M059J (cell line): ENCODE measurements at regions not wholly inside any gene's neighbourhood (a gene's known extent, or its start where the extent isn't known, plus 50 kb on each side); places are given as distances from the start of the nearest gene placed in this dataset.

Source experiments
- DNase-seq: peaks from one replicate; pipeline ENCODE4 v3.0.0-alpha.2; 2012; ENCODE audit warnings: low read depth

- DNase-seq, result no peak
Observed at GRCh38 chr6:40946738-40947301, 92.2 kb downstream of the UNC5CL start.

DNA sequence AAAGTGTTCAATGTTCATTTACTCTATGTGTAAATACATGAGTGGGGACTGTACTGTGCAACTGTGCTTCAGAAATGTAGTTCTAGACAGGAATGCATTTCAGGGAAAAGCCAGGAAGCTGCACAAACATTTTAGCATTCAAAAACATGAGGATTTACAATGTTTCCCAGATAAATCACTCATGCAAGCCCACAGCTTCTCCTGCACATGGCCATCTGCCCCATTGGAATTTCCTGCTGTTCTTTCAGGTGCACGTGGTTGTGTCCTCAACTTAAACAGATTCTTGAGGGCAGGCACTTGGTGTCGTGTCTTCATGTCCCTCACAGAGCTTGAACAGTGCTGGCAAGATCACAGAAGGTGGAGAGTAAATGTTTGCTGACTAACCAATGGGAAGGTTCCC is 101.5 kb downstream of the UNC5CL start:
- DNase-seq, result peak; percentile 43

GRCh38 chr6:40936818-40937251 is 102.2 kb downstream of the UNC5CL start:
- DNase-seq, result peak; percentile 96

GRCh38 chr6:40933864-40934263 is 105.2 kb downstream of the UNC5CL start:
- DNase-seq, result peak; percentile 60

DNA sequence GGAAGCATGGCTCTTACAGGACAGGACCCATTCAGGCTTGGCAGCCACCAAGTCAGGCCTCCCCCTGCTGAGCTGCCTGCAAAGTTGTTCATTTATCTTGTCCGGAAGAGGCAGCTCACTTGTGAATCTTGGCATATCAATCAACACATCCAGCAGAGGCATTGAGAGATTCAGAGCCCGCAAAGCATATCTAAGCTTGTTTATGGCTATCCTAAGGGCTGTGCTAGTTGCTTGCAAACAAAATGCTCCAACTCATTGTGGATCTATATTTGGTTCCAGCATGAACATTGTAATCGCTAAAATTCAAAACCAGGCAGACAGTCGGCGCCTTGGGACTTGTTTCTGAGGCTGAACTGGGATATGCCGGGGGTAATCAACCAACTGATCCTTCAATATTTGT is 106.1 kb downstream of the UNC5CL start:
- DNase-seq, result no peak

DNA sequence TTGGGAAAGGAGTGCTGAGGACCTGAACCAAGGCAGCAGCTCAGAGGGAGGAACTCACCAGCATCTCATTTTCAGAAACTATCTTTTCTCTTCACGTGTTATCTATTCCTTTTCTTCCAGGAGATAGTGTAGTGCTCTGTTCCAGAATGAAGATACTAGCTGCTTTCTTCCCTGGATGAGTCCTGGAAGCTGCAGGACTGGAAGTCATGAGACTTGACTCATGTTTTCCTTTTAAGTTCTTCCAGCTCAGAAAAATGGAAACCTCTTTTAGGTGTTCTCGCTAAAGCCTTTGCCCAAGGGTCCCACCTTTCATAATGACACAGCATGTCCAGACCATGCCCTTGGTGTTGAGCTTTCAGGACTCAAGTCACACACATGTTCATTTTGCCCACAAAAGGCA is 106.7 kb downstream of the UNC5CL start:
- DNase-seq, result peak; percentile 40

DNA sequence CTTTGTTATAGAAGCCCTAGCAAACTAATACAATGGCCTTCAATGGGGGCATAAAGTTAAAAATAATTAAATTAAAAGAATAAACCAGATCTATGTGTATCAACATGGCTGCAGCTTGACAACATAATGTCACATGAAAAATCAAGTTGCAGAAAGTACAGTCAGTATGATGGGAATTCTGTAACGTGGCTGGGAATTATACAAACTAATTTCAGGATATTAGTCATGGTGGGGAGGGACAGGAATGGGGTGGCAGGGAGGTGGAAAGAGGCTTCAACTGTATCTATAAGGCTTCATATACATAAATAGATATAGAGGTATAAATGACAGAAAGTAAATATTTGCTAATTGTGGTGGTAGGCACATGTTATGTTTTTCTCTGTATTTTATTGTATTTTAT is 107.1 kb downstream of the UNC5CL start:
- DNase-seq, result peak; percentile 78

GRCh38 chr6:40930555-40930954 is 108.5 kb downstream of the UNC5CL start:
- DNase-seq, result peak; percentile 21

DNA sequence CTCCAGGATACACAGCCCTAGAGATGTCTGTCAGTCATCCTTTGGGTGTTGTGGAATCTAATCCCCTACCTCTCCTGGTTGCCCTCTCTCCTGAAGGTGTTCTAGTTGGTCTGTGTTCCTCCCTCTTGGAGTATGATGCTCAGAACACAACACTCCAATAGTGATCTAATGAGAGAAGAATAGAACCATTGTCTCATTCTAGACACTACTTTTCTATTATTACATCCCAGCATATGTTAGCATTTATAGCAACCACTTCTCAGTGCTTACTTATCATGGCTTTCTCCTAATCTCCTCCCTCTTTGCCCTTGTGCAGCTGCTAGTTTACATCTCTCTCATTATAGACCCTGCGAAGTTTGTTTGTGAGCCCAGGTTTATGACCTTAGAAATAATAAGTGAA is 109.0 kb downstream of the UNC5CL start:
- no peak for DNase-seq

GRCh38 chr6:40929176-40929575 is 109.8 kb downstream of the UNC5CL start:
- no peak for DNase-seq

- no peak for DNase-seq
Observed at GRCh38 chr6:40928763-40929162, 110.3 kb downstream of the UNC5CL start.

- DNase-seq, result no peak
Observed at GRCh38 chr6:40928307-40928706, 110.7 kb downstream of the UNC5CL start.

- DNase-seq, result no peak
Observed at GRCh38 chr6:40925341-40925740, 113.7 kb downstream of the UNC5CL start.

- no peak for DNase-seq
Observed at GRCh38 chr6:40924839-40925238, 114.2 kb downstream of the UNC5CL start.

DNA sequence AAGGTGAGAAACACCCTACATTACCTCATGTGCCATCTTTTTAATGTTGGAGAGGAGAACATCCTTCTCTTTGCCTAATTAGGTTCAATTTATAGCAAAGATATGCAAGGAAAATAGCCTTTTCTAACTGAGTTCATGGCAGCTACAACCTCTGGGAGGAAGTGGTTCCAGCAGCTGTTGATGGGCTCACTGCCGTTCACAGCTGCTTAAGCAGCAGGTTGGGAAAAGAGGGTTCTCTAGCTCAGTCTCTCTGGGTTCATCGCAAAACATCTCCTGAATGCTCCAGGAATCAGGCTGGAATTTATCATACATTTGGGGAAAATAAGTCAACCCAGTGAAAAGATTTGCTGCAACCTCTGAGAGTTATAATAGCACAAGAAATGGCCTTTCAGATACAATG is 115.1 kb downstream of the UNC5CL start:
- no peak for DNase-seq

- DNase-seq, result no peak
Observed at GRCh38 chr6:40923326-40923725, 115.7 kb downstream of the UNC5CL start.

DNA sequence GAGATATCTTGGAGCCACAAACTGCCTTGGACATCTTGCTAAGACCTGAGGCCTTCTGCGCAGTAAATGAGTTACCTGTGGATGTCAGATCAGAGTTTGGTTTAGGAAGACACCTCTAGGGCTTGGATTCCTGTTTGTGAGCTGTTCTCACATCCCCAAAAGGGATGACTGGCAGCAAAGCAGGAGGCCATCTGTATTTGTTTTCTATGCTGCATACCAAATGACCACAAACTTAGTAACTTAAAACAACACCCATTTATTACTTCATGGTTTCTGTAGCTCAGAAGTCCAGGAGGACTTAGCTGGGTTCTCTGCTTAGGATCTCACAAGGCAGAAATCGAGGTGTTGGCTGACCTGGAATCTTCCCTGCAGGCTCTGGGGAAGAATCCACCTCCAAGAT is 116.7 kb downstream of the UNC5CL start:
- peak; percentile 75 for DNase-seq

- DNase-seq, result peak; percentile 29
Observed at GRCh38 chr6:40918040-40918651, 120.9 kb downstream of the UNC5CL start.

- no peak for DNase-seq
Observed at GRCh38 chr6:40917603-40918002, 121.4 kb downstream of the UNC5CL start.

- peak; percentile 43 for DNase-seq
Observed at GRCh38 chr6:40916845-40917244, 122.2 kb downstream of the UNC5CL start.

DNA sequence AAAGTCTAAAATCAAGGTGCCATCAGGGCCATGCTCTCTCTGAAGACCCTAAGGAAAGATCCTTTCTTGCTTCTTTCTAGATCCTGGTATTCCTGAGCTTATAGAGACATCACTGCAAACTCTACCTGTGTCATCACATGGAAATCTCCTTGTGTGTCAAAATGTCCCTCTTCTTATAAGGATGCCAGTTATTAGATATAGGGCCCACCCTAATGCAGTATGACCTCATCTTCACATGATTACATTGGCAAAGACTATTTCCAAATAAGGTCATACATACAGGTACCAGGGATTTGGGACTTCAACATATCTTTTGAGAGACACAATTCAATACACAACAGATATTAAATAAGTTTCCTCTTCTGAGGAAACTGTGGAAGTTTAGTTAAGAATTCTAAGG is 123.9 kb downstream of the UNC5CL start:
- no peak for DNase-seq

GRCh38 chr6:40914005-40914404 is 125.0 kb downstream of the UNC5CL start:
- DNase-seq, result no peak

DNA sequence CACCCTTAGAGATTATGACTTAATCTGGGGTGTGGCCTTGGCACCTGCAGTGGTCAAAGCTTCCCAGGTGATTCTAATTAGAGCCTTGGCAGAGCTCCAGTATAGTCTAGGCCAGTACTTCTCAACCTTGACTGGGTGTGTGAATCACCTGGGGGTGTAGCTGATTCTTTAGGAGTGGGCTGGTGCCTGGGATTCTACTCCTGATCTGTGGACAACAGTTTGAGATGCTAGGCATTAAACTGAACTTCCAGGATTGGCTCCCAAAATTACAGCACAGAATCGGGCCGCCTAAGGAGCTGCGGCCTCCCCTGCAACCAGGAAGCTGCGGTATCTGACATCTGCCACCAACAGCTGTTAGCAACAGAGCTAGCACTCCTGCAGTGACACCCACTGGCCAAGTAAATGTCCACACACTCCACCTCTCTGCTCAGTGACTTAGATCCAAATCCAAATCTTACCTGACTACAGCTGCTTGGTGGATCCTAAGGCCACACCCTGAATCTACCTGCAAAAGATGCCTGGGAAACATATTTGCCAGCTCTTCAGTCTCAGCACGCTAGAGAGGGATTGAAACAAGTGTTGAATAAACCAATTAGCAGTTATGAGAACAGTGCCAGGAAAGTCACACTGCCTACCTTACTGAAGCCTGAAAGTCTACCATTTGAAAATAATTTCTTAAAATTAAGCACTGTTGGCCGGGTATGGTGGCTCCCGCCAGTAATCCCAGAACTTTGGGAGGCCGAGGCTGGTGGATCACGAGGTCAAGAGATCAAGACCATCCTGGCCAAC is 126.7 kb downstream of the UNC5CL start:
- DNase-seq, result peak; percentile 56
